Astrocyte of the cerebellum (primary cell): ENCODE measurements at regions not wholly inside any gene's neighbourhood (a gene's known extent, or its start where the extent isn't known, plus 50 kb on each side); places are given as distances from the start of the nearest gene placed in this dataset.

Experiments used
- DNase-seq: peaks from one replicate; pipeline ENCODE4 v3.0.0-alpha.2; 2011; ENCODE audit warnings: low read depth
- H3K4me3 ChIP-seq: 2 replicates; pipeline ENCODE4 v1.5.1; 2011; ENCODE audit warnings: mild to moderate bottlenecking, low read depth, low read length, moderate library complexity
- in situ Hi-C: cut with HindIII; loops from 2 replicates; pipeline ENCODE4 v1.10.0; 2017; ENCODE audit warnings: low sequenced_read_pairs
- TF ChIP-seq, protein P1 (sequence below): IDR thresholded peaks from 2 replicates; pipeline ENCODE4 v1.5.1; 2012; ENCODE audit warnings: low read length, low read depth, moderate library complexity, mild to moderate bottlenecking; ENCODE audit errors: missing control alignments

DNA sequence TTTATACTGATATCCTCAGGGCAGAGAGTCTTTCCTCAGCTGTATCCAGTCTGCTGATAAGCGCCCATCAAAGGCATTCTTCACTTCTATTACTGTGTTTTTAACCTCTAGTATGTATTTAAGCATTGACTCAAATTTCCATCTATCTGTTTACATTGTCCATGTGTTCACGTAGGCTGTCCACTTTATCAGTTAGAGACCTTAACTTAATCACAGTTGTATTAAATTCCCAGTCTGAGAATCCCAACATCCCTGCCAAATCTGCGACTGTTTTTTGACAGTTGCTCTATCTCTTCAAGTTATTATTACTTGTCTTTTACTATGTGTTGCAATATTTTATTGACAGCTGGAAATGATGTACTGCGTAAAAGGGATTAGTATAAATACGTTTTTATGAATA, 1613.7 kb upstream of the MIR17HG start:
- no peak for DNase-seq
- TF ChIP-seq, protein P1, sequence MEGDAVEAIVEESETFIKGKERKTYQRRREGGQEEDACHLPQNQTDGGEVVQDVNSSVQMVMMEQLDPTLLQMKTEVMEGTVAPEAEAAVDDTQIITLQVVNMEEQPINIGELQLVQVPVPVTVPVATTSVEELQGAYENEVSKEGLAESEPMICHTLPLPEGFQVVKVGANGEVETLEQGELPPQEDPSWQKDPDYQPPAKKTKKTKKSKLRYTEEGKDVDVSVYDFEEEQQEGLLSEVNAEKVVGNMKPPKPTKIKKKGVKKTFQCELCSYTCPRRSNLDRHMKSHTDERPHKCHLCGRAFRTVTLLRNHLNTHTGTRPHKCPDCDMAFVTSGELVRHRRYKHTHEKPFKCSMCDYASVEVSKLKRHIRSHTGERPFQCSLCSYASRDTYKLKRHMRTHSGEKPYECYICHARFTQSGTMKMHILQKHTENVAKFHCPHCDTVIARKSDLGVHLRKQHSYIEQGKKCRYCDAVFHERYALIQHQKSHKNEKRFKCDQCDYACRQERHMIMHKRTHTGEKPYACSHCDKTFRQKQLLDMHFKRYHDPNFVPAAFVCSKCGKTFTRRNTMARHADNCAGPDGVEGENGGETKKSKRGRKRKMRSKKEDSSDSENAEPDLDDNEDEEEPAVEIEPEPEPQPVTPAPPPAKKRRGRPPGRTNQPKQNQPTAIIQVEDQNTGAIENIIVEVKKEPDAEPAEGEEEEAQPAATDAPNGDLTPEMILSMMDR, result no peak
- in situ Hi-C loops, result no loop called here
- H3K4me3 ChIP-seq, result no peak overlapping the region

- DNase-seq, result no peak
- TF ChIP-seq, protein P1, result no peak
- H3K4me3 ChIP-seq, result no peak overlapping the region
- in situ Hi-C loops, result no loop called here
Measured at GRCh38 chr13:89737051-89737450, 1610.4 kb upstream of the MIR17HG start.

DNA sequence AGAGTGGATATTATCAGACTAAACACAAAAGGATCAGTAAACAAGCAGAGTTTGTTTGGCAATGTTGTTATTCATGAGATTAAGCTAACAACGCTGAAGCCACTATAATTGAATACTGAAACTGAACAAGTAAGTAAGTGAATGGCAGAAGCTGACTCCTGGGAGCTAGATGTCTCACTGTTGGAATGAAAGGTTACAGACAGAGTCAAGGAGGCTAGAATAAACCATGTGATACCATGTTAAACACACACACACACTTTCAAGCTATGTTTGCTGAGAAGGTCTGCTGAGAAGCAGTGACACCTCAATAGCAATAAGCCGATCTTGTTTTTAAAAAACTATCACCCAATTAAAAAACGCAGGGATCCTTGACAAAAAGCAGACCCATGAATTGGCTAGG, 1609.4 kb upstream of the MIR17HG start:
- H3K4me3 ChIP-seq, result no peak overlapping the region
- no peak for DNase-seq
- TF ChIP-seq, protein P1, result no peak
- in situ Hi-C loops, result no loop called here

GRCh38 chr13:89740994-89741685, 1606.3 kb upstream of the MIR17HG start:
- H3K4me3 ChIP-seq, result no peak overlapping the region
- TF ChIP-seq, protein P1, result no peak
- no peak for DNase-seq
- in situ Hi-C loops, result no loop called here

GRCh38 chr13:89746554-89746953, 1600.9 kb upstream of the MIR17HG start:
- DNase-seq, result no peak
- in situ Hi-C loops, result no loop called here
- TF ChIP-seq, protein P1, result no peak
- no peak overlapping the region for H3K4me3 ChIP-seq

DNA sequence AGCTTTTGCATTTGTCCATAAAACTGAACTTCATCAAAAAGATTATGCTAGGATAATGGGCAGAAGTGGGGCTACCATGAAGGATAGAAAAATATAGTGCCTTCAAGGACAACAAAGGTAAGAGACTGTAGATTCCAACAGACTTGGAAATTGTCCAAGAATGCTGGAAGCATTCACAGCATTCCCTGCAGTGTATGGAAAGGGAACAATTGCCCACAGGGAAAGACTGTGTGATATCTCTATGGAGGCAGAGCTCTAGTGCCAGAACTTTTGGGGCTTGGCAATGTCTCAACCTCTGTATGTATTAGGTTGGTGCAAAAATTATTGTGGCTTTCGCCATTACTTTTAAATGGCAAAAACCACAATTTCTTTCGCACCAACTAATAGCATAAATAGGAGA, 1598.8 kb upstream of the MIR17HG start:
- in situ Hi-C loops, result no loop called here
- DNase-seq, result peak; percentile 53
- H3K4me3 ChIP-seq, result no peak overlapping the region
- TF ChIP-seq, protein P1, result no peak
